ENCODE measurements at regions not wholly inside any gene's neighbourhood (a gene's known extent, or its start where the extent isn't known, plus 50 kb on each side); places are given as distances from the start of the nearest gene placed in this dataset.

GRCh38 chr18:49663899-49664890 is 102.3 kb downstream of the LIPG start:
- TF ChIP-seq ZNF384 (IDR thresholded peaks at IDR 0.05; ENCODE audit: borderline replicate concordance, low read depth, low read length) (no peak), SREBF1 (IDR thresholded peaks at IDR 0.05; ENCODE audit: low read length) (no peak)
- H3K36me3 ChIP-seq (ENCODE audit: control insufficient read depth in 2 of 2, insufficient read depth in 2 of 2, low read length in 1 of 2) = no peaks in the 10 kb centered on the region
- no peaks in the 10 kb centered on the region for H3K9me3 ChIP-seq (replicated peaks; ENCODE audit: control insufficient read depth, insufficient read depth, low read length)
- BruUV-seq (replicated peaks) = no TSS peak
- DNase-seq (ENCODE audit: low read depth, low spot score) (no peak), ATAC-seq (no peak), FAIRE-seq (no peak)
- WGBS (ENCODE audit: insufficient coverage, insufficient replicate concordance, low lambda C conversion rate, missing lambda C conversion rate) = 32% methylated on average over 16 of the region's 16 CpGs
- no peaks in the 10 kb centered on the region for H3K4me1 ChIP-seq (ENCODE audit: control insufficient read depth, insufficient read depth, low read length)
- CTCF ChIA-PET = no interaction called here
- POLR2A ChIA-PET = no interaction called here
- H3K79me2 ChIP-seq (ENCODE audit: control insufficient read depth, insufficient read depth, low read length) = no peaks in the 10 kb centered on the region
- in situ Hi-C loops (cut with MboI) = no loop called here
- intact Hi-C loops (cut with micrococcal nuclease; ENCODE audit: unreplicated experiment) = no loop called here
- RAD21 ChIA-PET (ENCODE audit: unreplicated experiment) = no interaction called here
- no peak overlapping the region for H3K4me2 ChIP-seq (ENCODE audit: control insufficient read depth, insufficient read depth)
- no peak overlapping the region for H3K9ac ChIP-seq (ENCODE audit: control insufficient read depth, insufficient read depth, low read length)
- no peaks in the 10 kb centered on the region for H4K20me1 ChIP-seq (ENCODE audit: control insufficient read depth, insufficient read depth)
- no peak overlapping the region for H3K4me3 ChIP-seq
- SMC1A ChIA-PET (ENCODE audit: uncharacterized antibody, unreplicated experiment) = no interaction called here
- H3K27me3 ChIP-seq (replicated peaks in 1 of 2; ENCODE audit: control insufficient read depth in 2 of 2, insufficient read depth in 2 of 2, low read length in 1 of 2) = peaks cover 0 to 3% of the 10 kb centered on the region in 2 experiments; a peak in 1 of 4 replicates
- no peak overlapping the region for H2AFZ ChIP-seq (ENCODE audit: control insufficient read depth, low read depth, low read length)
- H3K27ac ChIP-seq (ENCODE audit: control insufficient read depth, insufficient read depth) = no peak overlapping the region

GRCh38 chr18:49662506-49662905 is 100.6 kb downstream of the LIPG start:
- H3K79me2 ChIP-seq (ENCODE audit: control insufficient read depth, insufficient read depth, low read length) = no peaks in the 10 kb centered on the region
- no TSS peak for BruUV-seq (replicated peaks)
- no peak for FAIRE-seq

More at GRCh38 chr18:49662506-49662905, 100.6 kb downstream of the LIPG start:
- WGBS (ENCODE audit: insufficient coverage, insufficient replicate concordance, low lambda C conversion rate, missing lambda C conversion rate) = 46% methylated on average over 7 of the region's 7 CpGs
- ChIA-PET SMC1A (ENCODE audit: uncharacterized antibody, unreplicated experiment) (no interaction called here), RAD21 (ENCODE audit: unreplicated experiment) (no interaction called here), POLR2A (no interaction called here), CTCF (no interaction called here)
- H3K4me3 ChIP-seq = no peak overlapping the region
- DNase-seq (ENCODE audit: low read depth, low spot score) (no peak), ATAC-seq (no peak)
- no peak overlapping the region for H3K27ac ChIP-seq (ENCODE audit: control insufficient read depth, insufficient read depth)
- H3K4me2 ChIP-seq (ENCODE audit: control insufficient read depth, insufficient read depth) = no peak overlapping the region
- no peaks in the 10 kb centered on the region for H3K9me3 ChIP-seq (replicated peaks; ENCODE audit: control insufficient read depth, insufficient read depth, low read length)
- peaks cover 1 to 3% of the 10 kb centered on the region in 2 experiments; a peak in 1 of 4 replicates for H3K27me3 ChIP-seq (replicated peaks in 1 of 2; ENCODE audit: control insufficient read depth in 2 of 2, insufficient read depth in 2 of 2, low read length in 1 of 2)
- no peaks in the 10 kb centered on the region for H3K36me3 ChIP-seq (ENCODE audit: control insufficient read depth in 2 of 2, insufficient read depth in 2 of 2, low read length in 1 of 2)
- in situ Hi-C loops (cut with MboI) = no loop called here
- no peak for TF ChIP-seq STAT3 (IDR thresholded peaks at IDR 0.05; ENCODE audit: low read depth, low read length)
- TF ChIP-seq ZNF622 (IDR thresholded peaks at IDR 0.05) = no peak
- no peak for TF ChIP-seq ZNF384 (IDR thresholded peaks at IDR 0.05; ENCODE audit: borderline replicate concordance, low read depth, low read length)
- no peak for TF ChIP-seq KDM1A (IDR thresholded peaks at IDR 0.05; ENCODE audit: borderline replicate concordance)
- TF ChIP-seq STAT1 (conservative IDR thresholded peaks at IDR 0.05) = no peak
- TF ChIP-seq SIX5 (IDR thresholded peaks at IDR 0.05; ENCODE audit: low read depth, low read length, severe bottlenecking) = no peak
- TF ChIP-seq RB1 (IDR thresholded peaks at IDR 0.05; ENCODE audit: borderline replicate concordance) = no peak
- no peak for TF ChIP-seq POLR2AphosphoS2 (IDR thresholded peaks at IDR 0.05; ENCODE audit: low read depth, low read length)
- TF ChIP-seq CREM (IDR thresholded peaks at IDR 0.05; ENCODE audit: low read depth) = no peak
- TF ChIP-seq E2F4 (IDR thresholded peaks at IDR 0.05; ENCODE audit: low read depth, low read length) = no peak
- TF ChIP-seq GATAD2B (conservative IDR thresholded peaks at IDR 0.05; ENCODE audit: low read depth) = no peak
- no peak for TF ChIP-seq PKNOX1 (IDR thresholded peaks at IDR 0.05)
- no peak for TF ChIP-seq SPI1 (IDR thresholded peaks at IDR 0.05; ENCODE audit: borderline replicate concordance, insufficient read depth, low read depth, low read length)
- no peaks in the 10 kb centered on the region for H4K20me1 ChIP-seq (ENCODE audit: control insufficient read depth, insufficient read depth)
- H3K4me1 ChIP-seq (ENCODE audit: control insufficient read depth, insufficient read depth, low read length) = no peaks in the 10 kb centered on the region
- H3K9ac ChIP-seq (ENCODE audit: control insufficient read depth, insufficient read depth, low read length) = no peak overlapping the region
- no peak overlapping the region for H2AFZ ChIP-seq (ENCODE audit: control insufficient read depth, low read depth, low read length)
- intact Hi-C loops (cut with micrococcal nuclease; ENCODE audit: unreplicated experiment) = no loop called here

All from GM12878 (cell line).